Liver (tissue), 3 donors: ENCODE measurements at regions not wholly inside any gene's neighbourhood (a gene's known extent, or its start where the extent isn't known, plus 50 kb on each side); places are given as distances from the start of the nearest gene placed in this dataset.

Experiments
- FOXA1 ChIP-seq: IDR thresholded peaks from 2 replicates; pipeline ENCODE4 v1.6.1; 2016; ENCODE audit warnings: antibody characterized with exemption
- GABPA ChIP-seq, 2 donors: IDR thresholded peaks in 1 of 2; conservative IDR thresholded peaks in 1 of 2; 2 replicates each; pipeline ENCODE4 v1.6.1; 2016; ENCODE audit warnings: antibody characterized with exemption in 2 of 2, mild to moderate bottlenecking in 1 of 2, moderate library complexity in 1 of 2
- NR2F2 ChIP-seq: IDR thresholded peaks from 2 replicates; pipeline ENCODE4 v1.6.1; 2016; ENCODE audit warnings: antibody characterized with exemption
- TAF1 ChIP-seq: conservative IDR thresholded peaks from 2 replicates; pipeline ENCODE4 v1.6.1; 2016; ENCODE audit warnings: antibody characterized with exemption, mild to moderate bottlenecking
- YY1 ChIP-seq: IDR thresholded peaks from 2 replicates; pipeline ENCODE4 v1.6.1; 2016; ENCODE audit warnings: antibody characterized with exemption, mild to moderate bottlenecking
- TF ChIP-seq, protein P1 (sequence below): fragments of 150-350 bp; IDR thresholded peaks from 2 replicates; pipeline ENCODE4 v1.5.1; 2017; ENCODE audit warnings: improper control_type of control experiment, low read depth, low read length; ENCODE audit not compliant: missing input control
- TF ChIP-seq, protein P2 (sequence below): IDR thresholded peaks from 2 replicates; pipeline ENCODE4 v1.6.1; 2016; ENCODE audit warnings: antibody characterized with exemption
- TF ChIP-seq, protein P3 (sequence below): IDR thresholded peaks from 2 replicates; pipeline ENCODE4 v1.6.1; 2016; ENCODE audit warnings: antibody characterized with exemption
- donor health status: healthy.
- donor health status: healthy.

- TF ChIP-seq, protein P1, sequence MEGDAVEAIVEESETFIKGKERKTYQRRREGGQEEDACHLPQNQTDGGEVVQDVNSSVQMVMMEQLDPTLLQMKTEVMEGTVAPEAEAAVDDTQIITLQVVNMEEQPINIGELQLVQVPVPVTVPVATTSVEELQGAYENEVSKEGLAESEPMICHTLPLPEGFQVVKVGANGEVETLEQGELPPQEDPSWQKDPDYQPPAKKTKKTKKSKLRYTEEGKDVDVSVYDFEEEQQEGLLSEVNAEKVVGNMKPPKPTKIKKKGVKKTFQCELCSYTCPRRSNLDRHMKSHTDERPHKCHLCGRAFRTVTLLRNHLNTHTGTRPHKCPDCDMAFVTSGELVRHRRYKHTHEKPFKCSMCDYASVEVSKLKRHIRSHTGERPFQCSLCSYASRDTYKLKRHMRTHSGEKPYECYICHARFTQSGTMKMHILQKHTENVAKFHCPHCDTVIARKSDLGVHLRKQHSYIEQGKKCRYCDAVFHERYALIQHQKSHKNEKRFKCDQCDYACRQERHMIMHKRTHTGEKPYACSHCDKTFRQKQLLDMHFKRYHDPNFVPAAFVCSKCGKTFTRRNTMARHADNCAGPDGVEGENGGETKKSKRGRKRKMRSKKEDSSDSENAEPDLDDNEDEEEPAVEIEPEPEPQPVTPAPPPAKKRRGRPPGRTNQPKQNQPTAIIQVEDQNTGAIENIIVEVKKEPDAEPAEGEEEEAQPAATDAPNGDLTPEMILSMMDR: no peak
- peak; percentile 43 for TF ChIP-seq YY1
- TF ChIP-seq, protein P2, sequence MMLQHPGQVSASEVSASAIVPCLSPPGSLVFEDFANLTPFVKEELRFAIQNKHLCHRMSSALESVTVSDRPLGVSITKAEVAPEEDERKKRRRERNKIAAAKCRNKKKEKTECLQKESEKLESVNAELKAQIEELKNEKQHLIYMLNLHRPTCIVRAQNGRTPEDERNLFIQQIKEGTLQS: no peak
- TF ChIP-seq, protein P3, sequence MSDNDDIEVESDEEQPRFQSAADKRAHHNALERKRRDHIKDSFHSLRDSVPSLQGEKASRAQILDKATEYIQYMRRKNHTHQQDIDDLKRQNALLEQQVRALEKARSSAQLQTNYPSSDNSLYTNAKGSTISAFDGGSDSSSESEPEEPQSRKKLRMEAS: peak; percentile 55
- no peak for TF ChIP-seq GABPA (IDR thresholded peaks at IDR 0.05 in 1 of 2, conservative IDR thresholded peaks at IDR 0.05 in 1 of 2)
- TF ChIP-seq FOXA1: no peak
- TF ChIP-seq TAF1: no peak
- TF ChIP-seq NR2F2: no peak
Observed at GRCh38 chr13:50518781-50519201, 324.7 kb downstream of the DLEU7 start.
